Neural progenitor cell (in vitro differentiated cells): ENCODE measurements at regions not wholly inside any gene's neighbourhood (a gene's known extent, or its start where the extent isn't known, plus 50 kb on each side); places are given as distances from the start of the nearest gene placed in this dataset.

Experiments used
- CTCF ChIP-seq: fragments of 200-600 bp; sonication (generic); IDR thresholded peaks from 2 replicates; pipeline ENCODE4 v1.5.1; 2017; ENCODE audit warnings: antibody characterized with exemption, mild to moderate bottlenecking
- EZH2 ChIP-seq: fragments of 200-600 bp; sonication (generic); IDR thresholded peaks from 2 replicates; pipeline ENCODE4 v1.6.1; 2017; ENCODE audit warnings: antibody characterized with exemption, mild to moderate bottlenecking, moderate library complexity
- EZH2phosphoT487 ChIP-seq: fragments of 200-600 bp; sonication (generic); IDR thresholded peaks from 2 replicates; pipeline ENCODE4 v1.6.1; 2017; ENCODE audit warnings: antibody characterized with exemption

GRCh38 chr5:172541099-172541772 is 86.9 kb upstream of the SH3PXD2B start:
- TF ChIP-seq CTCF (no peak), EZH2phosphoT487 (no peak), EZH2 (no peak)
